GM23338 (cell line): ENCODE measurements at regions not wholly inside any gene's neighbourhood (a gene's known extent, or its start where the extent isn't known, plus 50 kb on each side); places are given as distances from the start of the nearest gene placed in this dataset.

Source experiments
- ATAC-seq: fragments of 200-7000 bp; cut with Tn5 transposase; 3 replicates; pipeline ENCODE4 v1.9.1; 2020
- DNase-seq: peaks from one replicate; pipeline ENCODE4 v3.0.0-alpha.2; 2015; ENCODE audit warnings: low spot score
- H2AFZ ChIP-seq: fragments of 200-600 bp; sonication (generic); 2 replicates; pipeline ENCODE4 v1.8.0; 2016; ENCODE audit warnings: antibody characterized with exemption, mild to moderate bottlenecking, moderate library complexity
- H3F3A ChIP-seq: fragments of 200-600 bp; sonication (generic); replicated peaks from 2 replicates; pipeline ENCODE4 v1.8.0; 2017; ENCODE audit warnings: antibody characterized with exemption, mixed run types, low read depth
- H3K27ac ChIP-seq: fragments of 200-600 bp; sonication (generic); 2 replicates; pipeline ENCODE4 v1.6.1; 2016; ENCODE audit warnings: low read depth
- H3K27me3 ChIP-seq: fragments of 200-600 bp; sonication (generic); 2 replicates; pipeline ENCODE4 v1.8.0; 2016; ENCODE audit warnings: mild to moderate bottlenecking, mixed run types, moderate library complexity; ENCODE audit not compliant: insufficient read depth
- H3K36me3 ChIP-seq: fragments of 200-600 bp; sonication (generic); 2 replicates; pipeline ENCODE4 v1.8.0; 2016; ENCODE audit warnings: mild to moderate bottlenecking; ENCODE audit not compliant: insufficient read depth
- H3K4me1 ChIP-seq: fragments of 200-600 bp; sonication (generic); 2 replicates; pipeline ENCODE4 v1.8.0; 2016; ENCODE audit warnings: mild to moderate bottlenecking, moderate library complexity; ENCODE audit not compliant: insufficient read depth
- H3K4me2 ChIP-seq: fragments of 200-600 bp; sonication (generic); 2 replicates; pipeline ENCODE4 v1.7.1; 2017; ENCODE audit warnings: mixed run types
- H3K4me3 ChIP-seq: fragments of 200-600 bp; sonication (generic); 2 replicates; pipeline ENCODE4 v1.6.1; 2016; ENCODE audit warnings: mixed run types
- H3K79me2 ChIP-seq: fragments of 200-600 bp; sonication (generic); replicated peaks from 2 replicates; pipeline ENCODE4 v1.8.0; 2017; ENCODE audit warnings: mild to moderate bottlenecking; ENCODE audit not compliant: insufficient read depth
- H3K9me2 ChIP-seq: fragments of 200-600 bp; sonication (generic); 2 replicates; pipeline ENCODE4 v1.8.0; 2017; ENCODE audit not compliant: insufficient read depth
- H4K20me1 ChIP-seq: fragments of 200-600 bp; sonication (generic); replicated peaks from 2 replicates; pipeline ENCODE4 v1.8.0; 2017; ENCODE audit warnings: mild to moderate bottlenecking; ENCODE audit not compliant: insufficient read depth
- H3K27ac Mint-ChIP-seq: 2 replicates; pipeline ENCODE4 v1.8.0; 2020; ENCODE audit warnings: inconsistent platforms, mild to moderate bottlenecking, moderate library complexity, mixed read lengths
- H3K27me3 Mint-ChIP-seq: 3 replicates; pipeline ENCODE4 v1.8.0; 2022; ENCODE audit warnings: low read depth, mild to moderate bottlenecking, moderate library complexity, mixed read lengths, inconsistent platforms; ENCODE audit not compliant: insufficient read depth, poor library complexity
- H3K36me3 Mint-ChIP-seq: 3 replicates; pipeline ENCODE4 v1.8.0; 2021; ENCODE audit warnings: low read depth, mild to moderate bottlenecking, inconsistent platforms, moderate library complexity, mixed read lengths
- H3K4me1 Mint-ChIP-seq: 3 replicates; pipeline ENCODE4 v1.8.0; 2020; ENCODE audit warnings: mild to moderate bottlenecking, inconsistent platforms, mixed read lengths
- H3K4me3 Mint-ChIP-seq: 3 replicates; pipeline ENCODE4 v1.8.0; 2021; ENCODE audit warnings: moderate library complexity, mild to moderate bottlenecking, inconsistent platforms, mixed read lengths
- H3K9me3 Mint-ChIP-seq: 3 replicates; pipeline ENCODE4 v1.8.0; 2020; ENCODE audit warnings: moderate library complexity, mild to moderate bottlenecking, inconsistent platforms, mixed read lengths
- CREB1 ChIP-seq: fragments of 250-450 bp; sonication (Bioruptor Pico); IDR thresholded peaks from 2 replicates; pipeline ENCODE4 v1.5.0; 2020; ENCODE audit warnings: low read depth, mild to moderate bottlenecking, moderate library complexity
- ETS1 ChIP-seq: IDR thresholded peaks from 2 replicates; pipeline ENCODE4 v1.6.1; 2016; ENCODE audit warnings: antibody characterized with exemption
- EZH2 ChIP-seq: fragments of 200-600 bp; sonication (generic); IDR thresholded peaks from one replicate; pipeline ENCODE4 v1.8.0; 2017; ENCODE audit warnings: antibody characterized with exemption, mild to moderate bottlenecking, low read depth; ENCODE audit not compliant: unreplicated experiment
- EZH2phosphoT487 ChIP-seq: fragments of 200-600 bp; sonication (generic); IDR thresholded peaks from one replicate; pipeline ENCODE4 v1.8.1; 2018; ENCODE audit warnings: antibody characterized with exemption; ENCODE audit not compliant: unreplicated experiment
- JUNB ChIP-seq: IDR thresholded peaks from one replicate; pipeline ENCODE4 v1.6.1; 2016; ENCODE audit warnings: antibody characterized with exemption; ENCODE audit not compliant: unreplicated experiment
- NANOG ChIP-seq: IDR thresholded peaks from 2 replicates; pipeline ENCODE4 v1.6.1; 2016; ENCODE audit warnings: antibody characterized with exemption, borderline replicate concordance
- STAT1 ChIP-seq: IDR thresholded peaks from one replicate; pipeline ENCODE4 v1.6.1; 2016; ENCODE audit warnings: antibody characterized with exemption; ENCODE audit not compliant: unreplicated experiment
- ZNF114 ChIP-seq: fragments of 250-450 bp; sonication (Bioruptor Pico); IDR thresholded peaks from 2 replicates; pipeline ENCODE4 v1.5.0; 2020; ENCODE audit warnings: mild to moderate bottlenecking, moderate library complexity
- ZNF331 ChIP-seq: fragments of 250-450 bp; sonication (Bioruptor Pico); IDR thresholded peaks from 2 replicates; pipeline ENCODE4 v1.5.0; 2020; ENCODE audit warnings: low read depth, mild to moderate bottlenecking, moderate library complexity
- TF ChIP-seq, protein P1 (sequence below): fragments of 250-450 bp; sonication (Bioruptor Pico); IDR thresholded peaks from 2 replicates; pipeline ENCODE4 v1.5.0; 2020; ENCODE audit warnings: mild to moderate bottlenecking, moderate library complexity
- TF ChIP-seq, protein P2 (sequence below): IDR thresholded peaks from one replicate; pipeline ENCODE4 v1.6.1; 2018; ENCODE audit warnings: antibody characterized with exemption; ENCODE audit not compliant: unreplicated experiment

DNA sequence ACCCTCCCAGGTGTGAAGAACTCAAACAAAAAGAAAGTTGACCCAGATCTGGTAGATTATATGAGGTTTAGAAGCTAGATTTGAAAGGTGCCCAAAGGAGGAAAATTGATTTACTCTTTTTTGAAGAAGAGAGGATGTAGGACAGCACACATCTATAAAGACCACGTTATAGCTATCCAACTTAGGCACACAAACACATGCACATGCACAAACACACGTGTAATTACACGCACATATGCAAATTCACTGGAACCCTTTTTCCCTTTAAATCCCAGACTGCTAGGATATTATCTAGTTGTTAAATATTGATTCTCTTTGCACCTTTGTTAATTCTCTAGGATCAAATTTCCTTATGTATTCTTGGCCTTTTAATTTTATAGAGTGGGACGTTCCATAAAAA lies 272.8 kb upstream of the TBX18 start:
- H3K9me3 Mint-ChIP-seq, result peaks cover 10% of the 10 kb centered on the region; the same call in 2 of the 3 replicates
- H3K4me1 Mint-ChIP-seq, result no peaks in the 10 kb centered on the region
- no peaks in the 10 kb centered on the region for H3K27me3 Mint-ChIP-seq
- Histone ChIP-seq H3K4me2 (no peak overlapping the region), H3F3A (no peaks in the 10 kb centered on the region), H3K79me2 (no peaks in the 10 kb centered on the region), H3K4me3 (no peak overlapping the region), H2AFZ (no peak overlapping the region), H3K9me2 (no peaks in the 10 kb centered on the region), H3K36me3 (peaks cover 12% of the 10 kb centered on the region; the same call in 1 of the 2 replicates), H3K4me1 (no peaks in the 10 kb centered on the region), H3K27ac (no peak overlapping the region), H3K27me3 (no peaks in the 10 kb centered on the region), H4K20me1 (no peaks in the 10 kb centered on the region)
- no peak overlapping the region for H3K27ac Mint-ChIP-seq
- TF ChIP-seq EZH2phosphoT487 (no peak), EZH2 (no peak), ZNF331 (CRISPR knock-in tag) (no peak), ETS1 (no peak), JUNB (no peak), CREB1 (CRISPR knock-in tag) (no peak), ZNF114 (CRISPR knock-in tag) (no peak), NANOG (no peak), STAT1 (no peak)
- TF ChIP-seq, protein P1, sequence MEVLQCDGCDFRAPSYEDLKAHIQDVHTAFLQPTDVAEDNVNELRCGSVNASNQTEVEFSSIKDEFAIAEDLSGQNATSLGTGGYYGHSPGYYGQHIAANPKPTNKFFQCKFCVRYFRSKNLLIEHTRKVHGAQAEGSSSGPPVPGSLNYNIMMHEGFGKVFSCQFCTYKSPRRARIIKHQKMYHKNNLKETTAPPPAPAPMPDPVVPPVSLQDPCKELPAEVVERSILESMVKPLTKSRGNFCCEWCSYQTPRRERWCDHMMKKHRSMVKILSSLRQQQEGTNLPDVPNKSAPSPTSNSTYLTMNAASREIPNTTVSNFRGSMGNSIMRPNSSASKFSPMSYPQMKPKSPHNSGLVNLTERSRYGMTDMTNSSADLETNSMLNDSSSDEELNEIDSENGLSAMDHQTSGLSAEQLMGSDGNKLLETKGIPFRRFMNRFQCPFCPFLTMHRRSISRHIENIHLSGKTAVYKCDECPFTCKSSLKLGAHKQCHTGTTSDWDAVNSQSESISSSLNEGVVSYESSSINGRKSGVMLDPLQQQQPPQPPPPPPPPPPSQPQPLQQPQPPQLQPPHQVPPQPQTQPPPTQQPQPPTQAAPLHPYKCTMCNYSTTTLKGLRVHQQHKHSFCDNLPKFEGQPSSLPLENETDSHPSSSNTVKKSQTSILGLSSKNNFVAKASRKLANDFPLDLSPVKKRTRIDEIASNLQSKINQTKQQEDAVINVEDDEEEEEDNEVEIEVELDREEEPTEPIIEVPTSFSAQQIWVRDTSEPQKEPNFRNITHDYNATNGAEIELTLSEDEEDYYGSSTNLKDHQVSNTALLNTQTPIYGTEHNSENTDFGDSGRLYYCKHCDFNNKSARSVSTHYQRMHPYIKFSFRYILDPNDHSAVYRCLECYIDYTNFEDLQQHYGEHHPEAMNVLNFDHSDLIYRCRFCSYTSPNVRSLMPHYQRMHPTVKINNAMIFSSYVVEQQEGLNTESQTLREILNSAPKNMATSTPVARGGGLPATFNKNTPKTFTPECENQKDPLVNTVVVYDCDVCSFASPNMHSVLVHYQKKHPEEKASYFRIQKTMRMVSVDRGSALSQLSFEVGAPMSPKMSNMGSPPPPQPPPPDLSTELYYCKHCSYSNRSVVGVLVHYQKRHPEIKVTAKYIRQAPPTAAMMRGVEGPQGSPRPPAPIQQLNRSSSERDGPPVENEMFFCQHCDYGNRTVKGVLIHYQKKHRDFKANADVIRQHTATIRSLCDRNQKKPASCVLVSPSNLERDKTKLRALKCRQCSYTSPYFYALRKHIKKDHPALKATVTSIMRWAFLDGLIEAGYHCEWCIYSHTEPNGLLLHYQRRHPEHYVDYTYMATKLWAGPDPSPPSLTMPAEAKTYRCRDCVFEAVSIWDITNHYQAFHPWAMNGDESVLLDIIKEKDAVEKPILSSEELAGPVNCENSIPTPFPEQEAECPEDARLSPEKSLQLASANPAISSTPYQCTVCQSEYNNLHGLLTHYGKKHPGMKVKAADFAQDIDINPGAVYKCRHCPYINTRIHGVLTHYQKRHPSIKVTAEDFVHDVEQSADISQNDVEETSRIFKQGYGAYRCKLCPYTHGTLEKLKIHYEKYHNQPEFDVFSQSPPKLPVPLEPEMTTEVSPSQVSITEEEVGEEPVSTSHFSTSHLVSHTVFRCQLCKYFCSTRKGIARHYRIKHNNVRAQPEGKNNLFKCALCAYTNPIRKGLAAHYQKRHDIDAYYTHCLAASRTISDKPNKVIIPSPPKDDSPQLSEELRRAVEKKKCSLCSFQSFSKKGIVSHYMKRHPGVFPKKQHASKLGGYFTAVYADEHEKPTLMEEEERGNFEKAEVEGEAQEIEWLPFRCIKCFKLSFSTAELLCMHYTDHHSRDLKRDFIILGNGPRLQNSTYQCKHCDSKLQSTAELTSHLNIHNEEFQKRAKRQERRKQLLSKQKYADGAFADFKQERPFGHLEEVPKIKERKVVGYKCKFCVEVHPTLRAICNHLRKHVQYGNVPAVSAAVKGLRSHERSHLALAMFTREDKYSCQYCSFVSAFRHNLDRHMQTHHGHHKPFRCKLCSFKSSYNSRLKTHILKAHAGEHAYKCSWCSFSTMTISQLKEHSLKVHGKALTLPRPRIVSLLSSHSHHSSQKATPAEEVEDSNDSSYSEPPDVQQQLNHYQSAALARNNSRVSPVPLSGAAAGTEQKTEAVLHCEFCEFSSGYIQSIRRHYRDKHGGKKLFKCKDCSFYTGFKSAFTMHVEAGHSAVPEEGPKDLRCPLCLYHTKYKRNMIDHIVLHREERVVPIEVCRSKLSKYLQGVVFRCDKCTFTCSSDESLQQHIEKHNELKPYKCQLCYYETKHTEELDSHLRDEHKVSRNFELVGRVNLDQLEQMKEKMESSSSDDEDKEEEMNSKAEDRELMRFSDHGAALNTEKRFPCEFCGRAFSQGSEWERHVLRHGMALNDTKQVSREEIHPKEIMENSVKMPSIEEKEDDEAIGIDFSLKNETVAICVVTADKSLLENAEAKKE, result no peak
- TF ChIP-seq, protein P2, sequence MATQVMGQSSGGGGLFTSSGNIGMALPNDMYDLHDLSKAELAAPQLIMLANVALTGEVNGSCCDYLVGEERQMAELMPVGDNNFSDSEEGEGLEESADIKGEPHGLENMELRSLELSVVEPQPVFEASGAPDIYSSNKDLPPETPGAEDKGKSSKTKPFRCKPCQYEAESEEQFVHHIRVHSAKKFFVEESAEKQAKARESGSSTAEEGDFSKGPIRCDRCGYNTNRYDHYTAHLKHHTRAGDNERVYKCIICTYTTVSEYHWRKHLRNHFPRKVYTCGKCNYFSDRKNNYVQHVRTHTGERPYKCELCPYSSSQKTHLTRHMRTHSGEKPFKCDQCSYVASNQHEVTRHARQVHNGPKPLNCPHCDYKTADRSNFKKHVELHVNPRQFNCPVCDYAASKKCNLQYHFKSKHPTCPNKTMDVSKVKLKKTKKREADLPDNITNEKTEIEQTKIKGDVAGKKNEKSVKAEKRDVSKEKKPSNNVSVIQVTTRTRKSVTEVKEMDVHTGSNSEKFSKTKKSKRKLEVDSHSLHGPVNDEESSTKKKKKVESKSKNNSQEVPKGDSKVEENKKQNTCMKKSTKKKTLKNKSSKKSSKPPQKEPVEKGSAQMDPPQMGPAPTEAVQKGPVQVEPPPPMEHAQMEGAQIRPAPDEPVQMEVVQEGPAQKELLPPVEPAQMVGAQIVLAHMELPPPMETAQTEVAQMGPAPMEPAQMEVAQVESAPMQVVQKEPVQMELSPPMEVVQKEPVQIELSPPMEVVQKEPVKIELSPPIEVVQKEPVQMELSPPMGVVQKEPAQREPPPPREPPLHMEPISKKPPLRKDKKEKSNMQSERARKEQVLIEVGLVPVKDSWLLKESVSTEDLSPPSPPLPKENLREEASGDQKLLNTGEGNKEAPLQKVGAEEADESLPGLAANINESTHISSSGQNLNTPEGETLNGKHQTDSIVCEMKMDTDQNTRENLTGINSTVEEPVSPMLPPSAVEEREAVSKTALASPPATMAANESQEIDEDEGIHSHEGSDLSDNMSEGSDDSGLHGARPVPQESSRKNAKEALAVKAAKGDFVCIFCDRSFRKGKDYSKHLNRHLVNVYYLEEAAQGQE, result no peak
- ATAC-seq, result no peak
- H3K36me3 Mint-ChIP-seq, result peaks cover 13% of the 10 kb centered on the region; the same call in 2 of the 3 replicates
- no peak overlapping the region for H3K4me3 Mint-ChIP-seq
- no peak for DNase-seq
